ENCODE measurements at regions not wholly inside any gene's neighbourhood (a gene's known extent, or its start where the extent isn't known, plus 50 kb on each side); places are given as distances from the start of the nearest gene placed in this dataset.

DNA sequence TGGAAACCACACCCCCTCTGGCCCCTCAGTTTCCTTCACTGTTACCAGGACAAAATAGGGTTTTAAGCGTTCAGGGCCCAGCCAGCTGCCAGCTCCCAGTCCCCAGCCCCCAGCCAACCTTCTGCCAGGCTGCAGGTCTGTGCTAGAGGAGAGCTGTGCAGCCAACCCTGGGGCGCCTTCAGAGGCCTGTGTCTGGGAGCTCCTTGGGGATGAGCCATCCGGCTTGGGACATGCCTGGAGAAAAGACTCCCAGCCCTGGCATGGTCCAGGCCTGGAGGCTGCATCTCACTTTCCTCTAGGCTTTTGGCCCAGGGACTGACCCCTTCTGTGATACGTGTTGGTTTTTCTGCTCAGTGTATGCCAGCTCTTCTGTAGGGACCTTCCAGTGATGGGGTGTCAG lies 487.6 kb upstream of the MGMT start:
- H3K27me3 Mint-ChIP-seq = peaks cover 7% of the 10 kb centered on the region
- H3K36me3 Mint-ChIP-seq (ENCODE audit: low read depth) = no peaks in the 10 kb centered on the region
- DNase-seq (no peak), ATAC-seq (no peak)
- no peak overlapping the region for H3K4me3 Mint-ChIP-seq
- H3K4me1 Mint-ChIP-seq = no peaks in the 10 kb centered on the region
- H3K9me3 ChIP-seq (ENCODE audit: control insufficient read depth, low read length, poor library complexity, severe bottlenecking) = no peaks in the 10 kb centered on the region
- H3K27ac Mint-ChIP-seq = no peak overlapping the region

DNA sequence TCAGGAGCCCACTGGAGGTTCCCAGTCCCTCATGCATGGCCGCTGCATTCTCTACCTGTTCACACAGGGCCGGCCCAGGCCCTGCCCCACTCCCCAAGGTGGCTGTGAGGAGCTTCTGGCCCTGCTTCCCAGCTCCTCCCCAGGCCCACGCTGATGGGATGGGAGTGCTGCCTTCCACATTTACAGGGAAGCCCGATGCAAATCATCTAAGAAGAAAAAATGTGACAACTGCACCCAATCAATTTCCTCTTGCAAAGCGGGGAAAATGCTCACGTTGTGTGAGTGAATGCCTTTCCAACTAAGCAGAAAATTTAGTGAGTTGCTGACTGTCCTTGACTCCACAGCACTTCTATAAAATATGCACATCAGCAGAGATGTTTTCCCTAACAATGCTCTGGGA lies 485.8 kb upstream of the MGMT start:
- no peaks in the 10 kb centered on the region for H3K9me3 ChIP-seq (ENCODE audit: control insufficient read depth, low read length, poor library complexity, severe bottlenecking)
- Mint-ChIP-seq H3K27me3 (peaks cover 13% of the 10 kb centered on the region), H3K4me3 (no peak overlapping the region), H3K27ac (no peak overlapping the region), H3K4me1 (no peaks in the 10 kb centered on the region), H3K36me3 (ENCODE audit: low read depth) (peaks cover 3% of the 10 kb centered on the region)
- DNase-seq = no peak
- ATAC-seq = no peak

DNA sequence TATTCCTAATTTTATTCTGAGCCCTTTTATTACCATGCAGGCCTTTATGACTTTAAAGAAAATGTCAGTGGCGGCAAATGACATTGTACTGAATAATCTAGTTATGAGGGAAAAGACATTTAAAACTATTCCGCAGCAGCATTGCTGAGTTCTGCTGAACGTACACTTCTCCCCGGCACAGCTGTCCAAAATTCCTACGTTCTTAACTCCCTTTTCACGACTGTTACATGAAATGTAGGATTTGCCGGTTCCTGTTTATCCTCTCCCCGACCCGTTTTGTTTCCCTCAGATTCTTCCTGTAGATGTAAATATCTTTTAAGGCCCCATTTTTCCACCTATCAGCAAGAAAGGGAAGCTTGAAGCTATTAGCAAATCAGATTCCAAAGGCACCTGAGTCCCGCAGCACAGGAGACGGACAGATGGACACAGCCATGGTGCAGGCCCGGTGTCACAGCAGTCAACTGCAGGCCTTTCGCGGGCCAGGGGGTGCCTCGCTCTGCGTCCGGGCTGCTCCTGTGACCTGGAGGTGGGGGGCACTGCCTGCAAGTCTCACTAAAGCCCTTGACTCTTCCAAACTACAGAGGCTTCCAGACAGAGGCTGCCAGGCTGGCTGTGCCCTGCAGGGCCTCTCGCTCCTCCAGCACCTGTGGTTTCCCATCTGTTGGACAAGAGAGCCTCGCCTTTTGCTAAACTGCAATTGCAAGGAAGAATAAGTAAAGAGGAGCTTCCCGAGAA lies 485.0 kb upstream of the MGMT start:
- H3K27me3 Mint-ChIP-seq = peaks cover 13% of the 10 kb centered on the region
- H3K27ac Mint-ChIP-seq = no peak overlapping the region
- H3K36me3 Mint-ChIP-seq (ENCODE audit: low read depth) = peaks cover 3% of the 10 kb centered on the region
- H3K4me1 Mint-ChIP-seq = no peaks in the 10 kb centered on the region
- no peaks in the 10 kb centered on the region for H3K9me3 ChIP-seq (ENCODE audit: control insufficient read depth, low read length, poor library complexity, severe bottlenecking)
- ATAC-seq = no peak
- DNase-seq = no peak
- H3K4me3 Mint-ChIP-seq = no peak overlapping the region

DNA sequence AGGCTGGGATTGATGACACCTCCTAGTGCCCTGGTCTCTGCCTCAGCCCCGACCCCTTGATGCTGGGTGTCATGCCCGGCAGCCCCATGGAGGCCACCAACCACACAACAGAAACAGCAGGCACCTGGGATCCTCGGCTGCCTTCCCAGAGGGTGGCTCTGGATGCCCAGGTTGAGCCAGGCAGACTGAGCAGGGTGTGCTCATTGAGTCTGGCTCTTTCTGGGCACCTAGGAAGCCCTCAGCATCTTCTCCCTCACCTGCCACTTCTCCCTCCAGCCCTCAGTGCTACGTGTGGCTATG lies 484.5 kb upstream of the MGMT start:
- no peak overlapping the region for H3K27ac Mint-ChIP-seq
- ATAC-seq (no peak), DNase-seq (no peak)
- H3K4me1 Mint-ChIP-seq = no peaks in the 10 kb centered on the region
- H3K9me3 ChIP-seq (ENCODE audit: control insufficient read depth, low read length, poor library complexity, severe bottlenecking) = no peaks in the 10 kb centered on the region
- H3K27me3 Mint-ChIP-seq = peaks cover 13% of the 10 kb centered on the region
- no peak overlapping the region for H3K4me3 Mint-ChIP-seq
- H3K36me3 Mint-ChIP-seq (ENCODE audit: low read depth) = peaks cover 3% of the 10 kb centered on the region

DNA sequence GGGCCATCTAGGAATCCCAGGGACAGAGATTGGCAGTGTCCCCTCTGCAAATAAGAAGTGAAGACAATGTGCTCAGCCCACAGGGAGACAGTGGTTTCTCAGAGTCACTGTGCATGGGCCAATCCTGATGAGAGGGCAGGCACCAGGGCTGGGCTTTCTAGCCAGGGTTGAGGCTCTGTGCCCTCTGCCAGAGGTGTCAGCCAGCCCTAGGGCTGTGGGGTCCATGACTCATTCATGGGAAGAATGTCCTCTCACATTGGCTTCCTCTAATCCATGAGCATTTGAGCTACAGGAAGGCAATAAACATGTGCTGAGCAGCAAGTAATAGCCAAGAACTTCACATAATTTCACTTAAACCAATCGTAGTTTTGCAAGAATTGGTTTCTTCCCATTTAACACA lies 482.0 kb upstream of the MGMT start:
- no peaks in the 10 kb centered on the region for H3K4me1 Mint-ChIP-seq
- H3K27me3 Mint-ChIP-seq = peaks cover 13% of the 10 kb centered on the region
- no peak for ATAC-seq
- no peak for DNase-seq
- peaks cover 3% of the 10 kb centered on the region for H3K36me3 Mint-ChIP-seq (ENCODE audit: low read depth)
- H3K4me3 Mint-ChIP-seq = no peak overlapping the region
- no peaks in the 10 kb centered on the region for H3K9me3 ChIP-seq (ENCODE audit: control insufficient read depth, low read length, poor library complexity, severe bottlenecking)
- H3K27ac Mint-ChIP-seq = no peak overlapping the region

DNA sequence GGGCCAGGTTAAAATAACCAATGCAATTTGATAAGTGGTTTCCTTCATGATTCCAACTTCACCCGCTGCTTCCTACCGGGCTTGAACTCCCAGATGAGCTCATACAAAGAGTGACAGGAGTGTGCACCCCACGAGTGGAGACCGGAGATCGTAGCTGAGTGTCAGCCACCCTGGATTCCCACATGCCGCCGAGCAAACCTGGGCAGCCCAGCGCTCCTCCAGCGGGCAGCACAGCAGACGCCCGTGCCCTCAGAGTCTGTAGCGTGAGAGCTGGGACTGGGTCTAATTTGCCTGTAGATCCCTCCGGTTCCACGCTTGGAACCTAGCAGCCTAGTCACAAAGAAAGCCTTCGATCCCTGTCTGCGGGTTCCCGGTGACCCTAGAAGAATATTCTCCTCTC lies 476.1 kb upstream of the MGMT start:
- H3K4me1 Mint-ChIP-seq = no peaks in the 10 kb centered on the region
- H3K27ac Mint-ChIP-seq = no peak overlapping the region
- H3K36me3 Mint-ChIP-seq (ENCODE audit: low read depth) = no peaks in the 10 kb centered on the region

DNA sequence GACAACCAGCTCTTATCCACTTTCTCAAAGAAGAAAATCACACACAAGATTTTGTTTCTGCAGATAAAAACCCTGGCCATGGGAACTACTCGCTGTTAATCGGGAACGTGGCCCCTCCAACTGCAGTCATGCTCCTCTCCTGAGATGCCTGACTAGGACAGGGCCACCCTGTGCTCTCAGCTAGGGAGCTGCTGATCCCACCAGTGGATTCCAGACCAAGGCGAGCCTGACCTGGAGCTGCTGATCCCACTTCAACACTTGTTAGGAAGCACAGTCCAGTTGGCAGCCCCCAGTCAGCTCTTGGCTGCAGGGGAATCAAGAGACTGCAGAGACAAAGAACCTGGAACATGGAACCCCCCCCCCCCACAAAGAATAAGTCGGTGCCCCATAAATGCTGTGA lies 474.3 kb upstream of the MGMT start:
- no peaks in the 10 kb centered on the region for H3K9me3 ChIP-seq (ENCODE audit: control insufficient read depth, low read length, poor library complexity, severe bottlenecking)
- ATAC-seq (no peak), DNase-seq (no peak)
- Mint-ChIP-seq H3K27ac (no peak overlapping the region), H3K4me3 (no peak overlapping the region), H3K4me1 (no peaks in the 10 kb centered on the region), H3K27me3 (no peaks in the 10 kb centered on the region), H3K36me3 (ENCODE audit: low read depth) (no peaks in the 10 kb centered on the region)

More for the DNA sequence above, 476.1 kb upstream of the MGMT start:
- ATAC-seq (no peak), DNase-seq (no peak)
- no peak overlapping the region for H3K4me3 Mint-ChIP-seq
- no peaks in the 10 kb centered on the region for H3K27me3 Mint-ChIP-seq
- no peaks in the 10 kb centered on the region for H3K9me3 ChIP-seq (ENCODE audit: control insufficient read depth, low read length, poor library complexity, severe bottlenecking)

DNA sequence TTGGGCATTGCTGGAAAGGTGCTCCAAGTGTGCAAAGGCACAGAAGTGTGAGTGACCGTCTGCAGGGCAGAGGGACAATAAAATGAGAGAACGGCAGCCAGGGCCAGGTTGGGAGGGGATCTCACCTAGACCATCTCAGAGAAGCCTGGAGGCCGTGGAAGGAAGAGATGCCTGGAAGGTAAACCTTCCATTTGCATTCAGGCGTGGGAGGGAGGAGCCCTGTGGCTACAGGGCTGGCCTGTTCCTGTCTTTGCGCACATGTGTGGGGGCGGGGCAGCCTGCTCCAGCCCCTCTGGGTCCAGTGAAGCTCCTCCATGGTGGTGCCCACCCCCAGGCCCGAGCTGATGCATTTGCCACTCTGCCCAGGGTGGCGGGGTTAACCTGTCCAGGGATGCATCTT lies 473.6 kb upstream of the MGMT start:
- Mint-ChIP-seq H3K4me3 (no peak overlapping the region), H3K4me1 (no peaks in the 10 kb centered on the region), H3K36me3 (ENCODE audit: low read depth) (no peaks in the 10 kb centered on the region), H3K27me3 (no peaks in the 10 kb centered on the region), H3K27ac (no peak overlapping the region)
- no peaks in the 10 kb centered on the region for H3K9me3 ChIP-seq (ENCODE audit: control insufficient read depth, low read length, poor library complexity, severe bottlenecking)
- DNase-seq (no peak), ATAC-seq (no peak)

DNA sequence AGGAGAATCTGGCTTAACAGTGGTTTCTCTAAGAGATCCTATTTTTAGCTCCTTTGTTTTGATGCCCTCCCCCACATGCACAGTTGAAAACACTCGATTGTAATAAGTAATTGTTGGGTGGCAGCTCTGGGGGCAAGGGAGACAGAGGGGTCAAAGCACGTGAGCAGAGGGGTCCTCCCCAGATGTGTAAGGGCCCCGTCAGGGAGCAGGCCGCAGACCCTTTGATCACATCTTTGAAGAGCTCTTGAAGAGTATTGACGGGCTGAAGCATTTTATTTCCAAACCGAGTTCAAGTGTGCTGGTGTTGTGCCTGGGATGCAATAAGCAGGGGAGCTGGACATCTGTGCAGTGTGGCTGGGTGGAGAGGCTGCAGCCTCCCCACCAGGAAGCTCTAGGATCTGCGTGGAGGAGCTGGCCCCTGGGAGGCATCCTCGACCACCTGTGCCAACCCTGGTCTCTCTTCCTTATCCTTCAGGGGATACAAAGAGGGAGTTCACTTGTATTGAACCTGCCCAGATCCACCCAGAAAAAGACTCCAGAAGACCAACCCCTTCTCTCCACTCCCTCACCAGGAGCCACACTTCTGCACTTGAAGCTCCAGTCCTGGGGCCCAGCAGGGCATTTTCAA lies 473.0 kb upstream of the MGMT start:
- H3K4me1 Mint-ChIP-seq = no peaks in the 10 kb centered on the region
- H3K27me3 Mint-ChIP-seq = no peaks in the 10 kb centered on the region
- DNase-seq (no peak), ATAC-seq (no peak)
- no peak overlapping the region for H3K27ac Mint-ChIP-seq
- H3K36me3 Mint-ChIP-seq (ENCODE audit: low read depth) = no peaks in the 10 kb centered on the region
- H3K4me3 Mint-ChIP-seq = no peak overlapping the region
- no peaks in the 10 kb centered on the region for H3K9me3 ChIP-seq (ENCODE audit: control insufficient read depth, low read length, poor library complexity, severe bottlenecking)

DNA sequence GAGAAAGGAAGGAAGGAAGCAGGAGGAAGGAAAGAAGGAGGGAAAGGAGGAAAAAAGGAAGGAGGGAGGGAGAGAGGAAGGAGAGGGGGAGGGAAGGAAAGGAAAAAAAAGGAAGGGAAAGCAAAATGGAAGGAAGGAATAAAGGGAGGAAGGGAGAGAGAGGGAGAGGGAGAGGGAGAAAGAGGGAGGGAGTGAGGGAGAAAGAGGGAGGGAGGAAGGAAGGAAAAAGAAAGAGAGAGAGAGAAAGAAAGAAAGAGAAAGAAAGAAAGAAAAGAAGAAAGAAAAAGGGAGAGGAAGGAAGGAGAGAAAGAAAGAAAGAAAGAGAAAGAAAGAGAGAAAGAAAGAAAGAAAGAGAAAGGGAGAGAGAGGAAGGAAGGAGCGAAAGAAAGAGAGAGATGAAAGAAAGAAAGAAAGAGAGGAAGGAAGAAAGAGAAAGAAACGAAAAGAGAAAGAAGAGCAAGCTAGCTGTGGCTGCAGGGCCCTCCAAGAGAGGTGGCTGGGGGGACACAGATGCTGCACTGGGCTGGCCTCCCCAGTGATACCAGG lies 472.4 kb upstream of the MGMT start:
- Mint-ChIP-seq H3K4me3 (no peak overlapping the region), H3K4me1 (no peaks in the 10 kb centered on the region), H3K36me3 (ENCODE audit: low read depth) (no peaks in the 10 kb centered on the region), H3K27me3 (no peaks in the 10 kb centered on the region), H3K27ac (no peak overlapping the region)
- H3K9me3 ChIP-seq (ENCODE audit: control insufficient read depth, low read length, poor library complexity, severe bottlenecking) = no peaks in the 10 kb centered on the region
- ATAC-seq = no peak
- no peak for DNase-seq

DNA sequence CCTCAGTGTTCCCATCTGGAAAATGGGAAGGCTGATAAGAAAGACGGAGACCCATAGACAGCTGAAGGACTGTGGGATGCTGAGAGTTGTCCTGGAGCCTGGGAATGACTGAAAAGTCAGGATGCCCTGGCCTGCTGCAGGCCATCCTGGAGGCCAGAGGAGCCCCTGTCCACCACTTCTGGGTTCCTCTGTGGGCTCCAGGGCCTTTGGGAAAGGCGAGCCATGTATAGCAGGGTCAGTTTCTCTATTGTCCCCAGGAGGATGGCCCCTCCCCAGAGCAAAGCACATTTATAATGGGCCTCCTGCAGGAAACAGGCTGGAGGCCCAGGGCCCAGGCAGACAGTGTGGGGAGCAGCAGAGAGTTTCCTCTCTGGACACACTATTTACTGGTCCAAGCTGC lies 471.4 kb upstream of the MGMT start:
- no peaks in the 10 kb centered on the region for H3K4me1 Mint-ChIP-seq
- ATAC-seq (no peak), DNase-seq (no peak)
- no peaks in the 10 kb centered on the region for H3K36me3 Mint-ChIP-seq (ENCODE audit: low read depth)
- H3K4me3 Mint-ChIP-seq = no peak overlapping the region
- H3K27ac Mint-ChIP-seq = no peak overlapping the region
- no peaks in the 10 kb centered on the region for H3K27me3 Mint-ChIP-seq
- H3K9me3 ChIP-seq (ENCODE audit: control insufficient read depth, low read length, poor library complexity, severe bottlenecking) = no peaks in the 10 kb centered on the region

DNA sequence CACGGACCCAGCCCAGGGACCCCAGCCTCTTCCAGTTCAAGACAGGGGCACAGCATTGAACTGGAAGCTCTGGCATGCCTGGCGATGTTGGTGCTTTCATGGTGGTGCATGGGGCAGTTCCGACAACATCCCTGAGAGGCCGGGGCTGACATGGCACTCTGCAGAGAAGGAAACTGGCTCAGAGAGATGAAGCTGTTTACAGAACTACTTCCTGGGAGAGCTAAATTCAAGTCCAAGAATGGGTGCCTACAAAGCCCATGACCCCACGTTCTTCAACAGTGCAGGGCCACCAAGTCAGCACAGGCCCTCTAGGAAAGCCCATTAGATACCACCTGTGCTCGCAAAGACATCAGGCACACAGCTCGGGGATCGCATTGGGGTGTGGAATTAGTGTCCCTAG lies 470.9 kb upstream of the MGMT start:
- H3K4me1 Mint-ChIP-seq = no peaks in the 10 kb centered on the region

DNA sequence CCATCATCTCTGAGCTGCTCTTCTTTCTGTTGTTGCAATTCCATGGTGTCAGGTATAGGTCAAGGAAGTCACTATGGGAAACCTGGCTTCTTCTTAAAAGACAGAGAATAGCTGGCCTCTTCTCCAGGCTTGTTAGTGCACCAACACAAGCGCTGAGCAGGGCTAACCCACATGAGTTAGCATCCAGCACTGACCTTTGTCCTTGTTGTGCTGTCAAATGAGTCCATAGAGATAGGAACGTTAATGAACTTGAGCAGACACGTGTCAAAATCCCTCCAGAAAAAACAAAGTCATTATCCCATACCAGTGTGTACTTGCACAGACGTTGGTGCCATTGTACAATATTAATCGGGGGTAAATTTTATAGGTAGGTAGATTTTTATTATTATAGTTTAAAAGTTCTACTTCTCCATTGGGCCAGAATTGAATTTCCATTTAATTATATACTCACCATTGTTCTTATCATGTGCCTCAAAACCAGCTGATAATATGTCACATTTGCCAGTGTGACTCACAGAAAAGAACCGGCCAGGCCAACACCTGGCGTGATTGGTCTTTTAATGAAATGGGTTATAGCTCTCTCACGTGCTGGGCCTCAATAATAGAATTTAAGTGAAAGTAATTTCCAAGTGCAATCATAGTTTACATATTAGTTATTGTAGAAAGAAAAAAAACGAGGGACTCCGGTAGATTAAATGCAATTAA lies 468.8 kb upstream of the MGMT start:
- Mint-ChIP-seq H3K27ac (no peak overlapping the region), H3K27me3 (no peaks in the 10 kb centered on the region), H3K36me3 (ENCODE audit: low read depth) (no peaks in the 10 kb centered on the region), H3K4me1 (no peaks in the 10 kb centered on the region), H3K4me3 (no peak overlapping the region)
- ATAC-seq = no peak
- H3K9me3 ChIP-seq (ENCODE audit: control insufficient read depth, low read length, poor library complexity, severe bottlenecking) = no peaks in the 10 kb centered on the region
- DNase-seq = no peak

More for the DNA sequence above, 470.9 kb upstream of the MGMT start:
- Mint-ChIP-seq H3K36me3 (ENCODE audit: low read depth) (no peaks in the 10 kb centered on the region), H3K27me3 (no peaks in the 10 kb centered on the region), H3K4me3 (no peak overlapping the region), H3K27ac (no peak overlapping the region)
- H3K9me3 ChIP-seq (ENCODE audit: control insufficient read depth, low read length, poor library complexity, severe bottlenecking) = no peaks in the 10 kb centered on the region
- DNase-seq = no peak
- ATAC-seq = no peak

DNA sequence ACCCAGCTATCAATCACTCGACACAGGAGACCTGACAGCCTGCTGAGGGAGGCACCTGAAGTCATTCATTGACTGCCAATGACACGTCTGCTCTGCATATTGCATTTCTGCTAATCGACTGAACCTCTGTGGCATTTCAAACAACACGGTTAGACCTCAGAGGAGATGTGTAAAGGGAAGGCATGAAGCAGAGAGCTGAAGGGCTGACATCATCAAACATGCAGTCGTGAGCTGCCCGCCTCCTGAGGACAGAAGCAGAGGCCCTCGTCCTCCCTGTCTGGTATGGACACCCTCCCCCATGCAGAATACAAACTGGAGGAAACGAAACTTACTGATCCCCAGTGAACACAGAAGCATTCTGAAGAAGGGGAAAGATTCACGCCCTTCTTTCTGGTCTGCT lies 462.6 kb upstream of the MGMT start:
- no peaks in the 10 kb centered on the region for H3K9me3 ChIP-seq (ENCODE audit: control insufficient read depth, low read length, poor library complexity, severe bottlenecking)
- no peak for DNase-seq
- H3K36me3 Mint-ChIP-seq (ENCODE audit: low read depth) = no peaks in the 10 kb centered on the region
- H3K4me3 Mint-ChIP-seq = no peak overlapping the region
- no peak for ATAC-seq
- H3K27me3 Mint-ChIP-seq = no peaks in the 10 kb centered on the region
- no peak overlapping the region for H3K27ac Mint-ChIP-seq
- H3K4me1 Mint-ChIP-seq = no peaks in the 10 kb centered on the region

All from T-helper 17 cell (primary cell).